Keratinocyte (primary cell): ENCODE measurements at regions not wholly inside any gene's neighbourhood (a gene's known extent, or its start where the extent isn't known, plus 50 kb on each side); places are given as distances from the start of the nearest gene placed in this dataset.

ENCODE experiments used
- EZH2 ChIP-seq: IDR thresholded peaks from one replicate; pipeline ENCODE4 v1.6.1; 2012; ENCODE audit warnings: inconsistent platforms, mild to moderate bottlenecking, low read length, moderate library complexity
- TF ChIP-seq, protein P1 (sequence below), 3 experiments: IDR thresholded peaks in 1 of 3; conservative IDR thresholded peaks in 1 of 3; optimal IDR thresholded peaks in 1 of 3; 2 replicates in 2 of 3; 3 replicates in 1 of 3; pipeline versions ENCODE3 to v1.5.1; 2011; ENCODE audit warnings: low read length in 3 of 3, mild to moderate bottlenecking in 3 of 3, moderate library complexity in 2 of 3, control low read depth in 1 of 3, inconsistent platforms in 1 of 3; ENCODE audit not compliant: insufficient read depth in 2 of 3; ENCODE audit errors: extremely low read depth in 1 of 3

DNA sequence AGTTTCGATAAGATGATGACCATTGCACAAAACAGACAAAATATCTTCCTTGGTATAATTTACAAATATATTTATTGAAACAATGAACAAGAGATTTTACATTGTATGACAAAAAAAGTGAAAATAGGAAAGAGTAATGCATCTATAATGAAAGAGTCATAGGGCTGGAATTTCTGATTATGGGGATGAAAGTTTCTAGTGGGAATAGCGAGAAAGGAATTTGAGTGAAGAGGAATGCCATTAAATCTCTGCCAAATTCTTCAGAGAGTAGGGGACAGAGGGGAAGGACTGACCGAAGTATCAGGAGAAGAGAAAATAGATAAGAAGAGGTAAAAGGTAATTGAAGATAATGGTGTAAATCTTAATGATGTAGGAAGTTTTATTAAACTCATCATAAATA, 125.4 kb downstream of the VGLL3 start:
- TF ChIP-seq, protein P1, sequence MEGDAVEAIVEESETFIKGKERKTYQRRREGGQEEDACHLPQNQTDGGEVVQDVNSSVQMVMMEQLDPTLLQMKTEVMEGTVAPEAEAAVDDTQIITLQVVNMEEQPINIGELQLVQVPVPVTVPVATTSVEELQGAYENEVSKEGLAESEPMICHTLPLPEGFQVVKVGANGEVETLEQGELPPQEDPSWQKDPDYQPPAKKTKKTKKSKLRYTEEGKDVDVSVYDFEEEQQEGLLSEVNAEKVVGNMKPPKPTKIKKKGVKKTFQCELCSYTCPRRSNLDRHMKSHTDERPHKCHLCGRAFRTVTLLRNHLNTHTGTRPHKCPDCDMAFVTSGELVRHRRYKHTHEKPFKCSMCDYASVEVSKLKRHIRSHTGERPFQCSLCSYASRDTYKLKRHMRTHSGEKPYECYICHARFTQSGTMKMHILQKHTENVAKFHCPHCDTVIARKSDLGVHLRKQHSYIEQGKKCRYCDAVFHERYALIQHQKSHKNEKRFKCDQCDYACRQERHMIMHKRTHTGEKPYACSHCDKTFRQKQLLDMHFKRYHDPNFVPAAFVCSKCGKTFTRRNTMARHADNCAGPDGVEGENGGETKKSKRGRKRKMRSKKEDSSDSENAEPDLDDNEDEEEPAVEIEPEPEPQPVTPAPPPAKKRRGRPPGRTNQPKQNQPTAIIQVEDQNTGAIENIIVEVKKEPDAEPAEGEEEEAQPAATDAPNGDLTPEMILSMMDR (optimal IDR thresholded peaks at IDR 0.05 in 1 of 3, IDR thresholded peaks at IDR 0.05 in 1 of 3, conservative IDR thresholded peaks at IDR 0.05 in 1 of 3; ENCODE audit: extremely low read depth in 1 of 3, insufficient read depth in 2 of 3, low read length in 3 of 3) = no peak
- TF ChIP-seq EZH2 = no peak
